HL-60 (cell line): ENCODE measurements at regions not wholly inside any gene's neighbourhood (a gene's known extent, or its start where the extent isn't known, plus 50 kb on each side); places are given as distances from the start of the nearest gene placed in this dataset.

ENCODE experiments used
- CTCF ChIP-seq: IDR thresholded peaks from one replicate; pipeline ENCODE4 v1.5.1; 2011; ENCODE audit warnings: low read length, control low read depth, inconsistent platforms; ENCODE audit not compliant: insufficient read depth
- GABPA ChIP-seq: IDR thresholded peaks from 2 replicates; pipeline ENCODE4 v1.6.1; 2012; ENCODE audit warnings: low read depth
- POLR2AphosphoS5 ChIP-seq: IDR thresholded peaks from 2 replicates; pipeline ENCODE4 v1.6.1; 2012; ENCODE audit warnings: low read depth

- TF ChIP-seq CTCF = no peak
- TF ChIP-seq POLR2AphosphoS5 = no peak
- TF ChIP-seq GABPA = no peak
Measured at GRCh38 chr13:80224468-80224867, 116.5 kb downstream of the SPRY2 start.
